ENCODE measurements at regions not wholly inside any gene's neighbourhood (a gene's known extent, or its start where the extent isn't known, plus 50 kb on each side); places are given as distances from the start of the nearest gene placed in this dataset.

DNA sequence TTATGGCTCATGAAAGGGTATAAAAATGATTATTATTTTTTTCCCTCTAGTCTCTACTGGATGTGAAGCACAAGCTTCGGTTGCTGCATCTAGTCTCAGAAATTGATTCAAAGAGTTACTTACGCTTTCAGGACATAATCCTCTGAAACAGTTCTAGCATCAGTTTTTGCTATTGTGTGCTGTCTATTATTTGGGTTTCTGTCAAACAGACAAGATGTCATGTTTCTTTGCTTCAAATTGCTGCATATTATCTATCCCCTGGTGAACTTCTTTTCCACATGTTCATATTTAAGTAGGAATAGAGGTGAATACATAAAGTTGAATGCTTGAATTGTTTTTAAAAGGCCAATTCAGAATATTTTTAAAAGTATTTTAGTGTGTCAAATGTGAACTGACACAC lies 161.6 kb upstream of the GBE1 start:
- TF ChIP-seq, protein P1, sequence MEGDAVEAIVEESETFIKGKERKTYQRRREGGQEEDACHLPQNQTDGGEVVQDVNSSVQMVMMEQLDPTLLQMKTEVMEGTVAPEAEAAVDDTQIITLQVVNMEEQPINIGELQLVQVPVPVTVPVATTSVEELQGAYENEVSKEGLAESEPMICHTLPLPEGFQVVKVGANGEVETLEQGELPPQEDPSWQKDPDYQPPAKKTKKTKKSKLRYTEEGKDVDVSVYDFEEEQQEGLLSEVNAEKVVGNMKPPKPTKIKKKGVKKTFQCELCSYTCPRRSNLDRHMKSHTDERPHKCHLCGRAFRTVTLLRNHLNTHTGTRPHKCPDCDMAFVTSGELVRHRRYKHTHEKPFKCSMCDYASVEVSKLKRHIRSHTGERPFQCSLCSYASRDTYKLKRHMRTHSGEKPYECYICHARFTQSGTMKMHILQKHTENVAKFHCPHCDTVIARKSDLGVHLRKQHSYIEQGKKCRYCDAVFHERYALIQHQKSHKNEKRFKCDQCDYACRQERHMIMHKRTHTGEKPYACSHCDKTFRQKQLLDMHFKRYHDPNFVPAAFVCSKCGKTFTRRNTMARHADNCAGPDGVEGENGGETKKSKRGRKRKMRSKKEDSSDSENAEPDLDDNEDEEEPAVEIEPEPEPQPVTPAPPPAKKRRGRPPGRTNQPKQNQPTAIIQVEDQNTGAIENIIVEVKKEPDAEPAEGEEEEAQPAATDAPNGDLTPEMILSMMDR (IDR thresholded peaks at IDR 0.05; ENCODE audit: insufficient read depth, low read length) = no peak
- no peak for TF ChIP-seq POLR2AphosphoS5 (IDR thresholded peaks at IDR 0.05; ENCODE audit: low read depth)
- no peak for TF ChIP-seq SPI1 (IDR thresholded peaks at IDR 0.05; ENCODE audit: borderline replicate concordance, low read depth)

All from HL-60 (cell line).